ENCODE measurements at regions not wholly inside any gene's neighbourhood (a gene's known extent, or its start where the extent isn't known, plus 50 kb on each side); places are given as distances from the start of the nearest gene placed in this dataset.
"Not testable (repeated sequence)": the region's sequence is repeated elsewhere in the genome, so short reads cannot be mapped to it uniquely, and the experiment has no call there.

DNA sequence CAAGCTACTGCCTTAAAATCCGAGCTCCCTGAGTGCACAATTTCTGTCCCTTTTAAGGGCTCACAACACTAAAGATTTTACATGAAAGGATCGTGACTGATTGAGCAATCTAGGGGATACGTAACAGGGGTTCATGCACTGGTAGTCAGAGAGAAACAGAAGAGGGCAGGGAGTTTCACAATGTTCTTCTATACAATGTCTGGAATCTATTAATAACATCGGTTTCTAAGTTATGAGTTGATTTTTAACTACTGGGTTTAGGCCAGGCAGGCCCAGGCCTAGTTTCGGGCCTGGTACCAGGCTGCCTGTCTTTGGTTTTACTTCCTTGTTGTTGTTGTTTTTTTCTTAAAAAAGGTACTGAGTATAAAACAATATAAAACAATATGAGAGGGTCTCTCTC, 632.4 kb upstream of the AMOT start:
- DNase-seq: not testable (repeated sequence)

DNA sequence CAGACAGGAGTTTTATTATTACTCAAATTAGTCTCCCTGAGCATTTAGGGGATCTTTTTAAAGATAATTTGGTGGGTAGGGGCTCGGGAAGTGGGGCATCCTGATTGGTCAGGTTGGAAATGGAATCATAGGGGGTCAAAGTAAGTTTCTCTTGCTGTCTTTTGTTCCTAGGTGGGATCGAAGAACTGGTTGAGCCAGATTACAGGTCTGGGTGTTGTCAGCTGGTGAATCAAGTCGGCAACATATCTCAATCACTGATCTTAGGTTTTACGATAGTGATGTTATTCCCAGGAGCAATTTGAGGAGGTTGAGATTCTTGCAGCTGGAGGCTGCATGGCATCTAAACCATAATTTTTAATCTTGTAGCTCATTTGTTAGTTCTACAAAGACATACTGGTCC, 629.5 kb upstream of the AMOT start:
- DNase-seq: no peak

DNA sequence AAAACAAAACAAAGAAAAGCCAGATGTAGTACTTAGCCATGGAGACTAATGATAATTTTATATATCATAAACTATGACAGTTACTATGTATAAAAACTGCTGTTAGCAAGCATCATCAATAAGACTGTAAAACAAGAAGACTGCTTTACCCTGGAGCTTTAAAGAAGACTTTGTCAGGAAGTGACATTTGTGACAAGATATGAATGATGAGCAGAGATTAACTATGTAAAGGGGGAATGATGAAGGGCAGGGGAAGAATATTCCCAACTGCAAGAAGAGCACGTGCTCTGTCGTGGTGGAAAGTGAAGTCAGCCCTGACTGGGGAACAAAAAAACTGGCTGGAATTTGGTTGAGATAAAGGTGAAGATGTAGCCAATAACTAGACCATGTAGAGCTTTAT, 617.1 kb upstream of the AMOT start:
- no peak for DNase-seq

DNA sequence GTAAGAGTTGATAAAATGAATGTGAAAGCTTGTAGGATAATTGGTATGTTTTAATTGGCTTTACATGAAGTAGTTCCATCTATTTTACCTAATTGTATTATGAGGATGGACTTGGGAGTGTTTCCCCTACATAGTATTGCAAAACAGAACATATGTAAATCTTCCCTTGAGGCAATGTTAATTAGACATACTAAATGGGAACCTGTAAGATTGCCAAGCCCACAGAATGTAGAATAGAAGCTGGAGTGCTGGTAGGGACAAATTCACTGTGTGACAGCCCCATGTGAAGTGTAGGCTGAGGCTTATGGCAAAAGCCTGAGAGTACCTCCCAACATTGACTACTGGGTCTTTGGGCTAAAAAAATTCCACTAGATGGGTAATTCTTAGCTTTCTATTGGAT, 615.0 kb upstream of the AMOT start:
- no peak for DNase-seq

DNA sequence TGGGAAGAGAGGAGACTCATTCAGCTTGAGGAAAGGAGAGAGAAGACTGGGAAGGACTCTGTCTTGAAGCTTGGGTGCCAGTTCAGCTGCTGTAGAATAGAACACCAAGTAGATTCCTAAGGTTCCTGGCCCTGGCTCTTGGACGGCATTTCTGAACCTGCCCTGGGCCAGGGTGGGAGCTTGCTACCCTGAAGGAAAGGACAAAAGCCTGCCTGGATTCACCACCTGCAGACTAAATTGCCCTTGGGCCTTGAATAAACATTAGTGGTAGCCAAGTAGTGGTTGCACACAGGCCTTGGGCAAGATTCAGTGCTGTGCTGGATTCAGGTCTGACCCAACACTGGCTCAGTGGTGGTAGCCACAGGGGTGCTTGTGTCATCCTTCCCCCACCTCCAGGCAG, 588.4 kb upstream of the AMOT start:
- DNase-seq: no peak

DNA sequence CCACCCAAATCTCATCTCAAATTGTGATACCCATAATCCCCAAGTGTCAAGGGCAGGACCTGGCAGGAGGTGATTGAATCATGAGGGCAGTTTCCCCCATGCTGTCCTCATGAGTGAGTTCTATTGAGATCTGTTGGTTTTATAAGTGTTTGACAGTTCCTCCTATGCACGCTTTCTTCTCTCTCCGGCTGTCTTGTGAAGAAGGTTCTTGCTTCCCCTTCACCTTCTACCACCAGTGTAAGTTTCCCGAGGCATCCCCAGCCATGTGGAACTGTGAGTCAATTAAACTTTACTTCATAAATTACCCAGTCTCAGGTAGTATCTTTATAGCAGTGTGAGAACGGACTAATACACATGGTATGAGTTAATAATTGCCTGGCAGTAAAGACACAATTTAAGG, 581.7 kb upstream of the AMOT start:
- no peak for DNase-seq

DNA sequence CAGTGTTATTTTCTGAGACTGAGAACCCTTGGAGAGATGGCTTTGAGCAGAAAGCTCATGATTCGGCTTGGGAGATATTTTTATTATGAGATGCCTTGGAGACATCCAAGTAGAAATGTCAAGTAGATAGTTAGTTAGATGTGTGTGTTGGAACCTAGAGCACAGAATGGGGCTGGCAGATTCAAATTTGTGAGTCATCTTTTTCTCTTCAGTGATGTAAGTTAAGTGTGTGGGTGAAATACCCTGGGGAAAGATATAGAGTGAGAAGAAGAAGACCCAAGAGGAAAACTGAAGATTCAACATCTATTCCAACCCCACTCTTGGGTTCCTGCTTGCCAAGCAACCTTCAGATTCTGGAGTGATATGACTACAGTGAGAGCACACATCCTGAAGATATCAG, 580.8 kb upstream of the AMOT start:
- DNase-seq: no peak

DNA sequence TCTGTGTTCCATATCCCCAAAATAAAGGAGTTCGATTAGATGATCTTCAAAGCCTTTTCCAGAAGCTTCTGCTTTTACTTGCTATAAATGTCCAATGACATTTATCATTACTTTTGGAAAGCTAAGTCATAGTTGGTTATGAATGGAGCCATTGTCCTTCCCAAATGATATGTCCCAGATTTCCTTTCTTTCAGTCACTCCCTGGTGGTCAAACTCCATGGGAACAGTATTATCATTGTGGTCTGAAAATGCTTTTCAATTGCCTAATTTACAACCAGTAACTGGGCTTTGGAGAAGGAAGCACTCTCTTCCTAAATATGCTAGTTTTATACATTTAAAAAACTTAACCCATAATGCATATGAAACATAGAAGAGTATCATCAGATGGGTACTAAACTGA, 571.5 kb upstream of the AMOT start:
- DNase-seq: peak; percentile 1

DNA sequence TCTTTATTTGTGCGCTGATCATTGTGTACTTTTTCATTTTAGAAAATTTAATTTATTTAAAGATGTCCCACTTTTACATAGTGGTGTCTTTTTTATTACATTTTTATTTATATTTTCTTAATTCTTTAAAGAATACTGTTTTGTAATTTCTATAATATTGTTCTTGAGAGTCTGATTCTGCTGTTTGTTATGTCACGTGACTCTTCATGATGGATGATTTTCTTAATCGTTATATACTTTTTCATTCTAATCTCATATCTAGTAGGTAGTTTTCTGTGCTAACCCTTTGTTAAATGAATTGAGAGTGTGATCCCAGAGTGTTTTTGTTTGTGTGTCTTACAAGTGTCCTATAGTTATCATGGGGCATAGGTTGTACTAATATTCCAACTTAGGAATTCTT, 568.2 kb upstream of the AMOT start:
- DNase-seq: no peak

DNA sequence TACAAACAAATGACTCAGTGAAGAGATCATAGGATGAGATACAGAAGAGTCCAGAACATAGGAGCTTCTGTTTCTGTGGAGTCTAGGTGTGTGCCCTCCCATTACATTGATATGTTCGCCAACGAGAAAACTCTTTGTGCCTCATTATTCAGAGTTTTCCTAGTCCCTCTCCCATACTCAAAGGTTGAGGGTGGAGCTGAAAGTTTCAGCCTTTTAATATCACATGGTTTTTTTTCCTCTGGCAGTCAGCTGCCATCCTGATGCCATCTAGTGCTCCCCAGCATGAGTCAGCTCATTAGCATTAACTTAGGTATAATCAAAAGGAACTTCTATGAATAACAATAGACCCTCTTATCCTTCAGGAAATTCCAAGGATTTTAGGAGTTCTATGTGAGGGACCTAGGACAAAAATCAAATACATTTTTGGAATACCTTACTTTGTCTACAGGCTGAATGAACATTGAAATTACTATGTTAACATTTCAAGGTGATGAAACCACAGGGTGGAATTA, 559.6 kb upstream of the AMOT start:
- DNase-seq: no peak

DNA sequence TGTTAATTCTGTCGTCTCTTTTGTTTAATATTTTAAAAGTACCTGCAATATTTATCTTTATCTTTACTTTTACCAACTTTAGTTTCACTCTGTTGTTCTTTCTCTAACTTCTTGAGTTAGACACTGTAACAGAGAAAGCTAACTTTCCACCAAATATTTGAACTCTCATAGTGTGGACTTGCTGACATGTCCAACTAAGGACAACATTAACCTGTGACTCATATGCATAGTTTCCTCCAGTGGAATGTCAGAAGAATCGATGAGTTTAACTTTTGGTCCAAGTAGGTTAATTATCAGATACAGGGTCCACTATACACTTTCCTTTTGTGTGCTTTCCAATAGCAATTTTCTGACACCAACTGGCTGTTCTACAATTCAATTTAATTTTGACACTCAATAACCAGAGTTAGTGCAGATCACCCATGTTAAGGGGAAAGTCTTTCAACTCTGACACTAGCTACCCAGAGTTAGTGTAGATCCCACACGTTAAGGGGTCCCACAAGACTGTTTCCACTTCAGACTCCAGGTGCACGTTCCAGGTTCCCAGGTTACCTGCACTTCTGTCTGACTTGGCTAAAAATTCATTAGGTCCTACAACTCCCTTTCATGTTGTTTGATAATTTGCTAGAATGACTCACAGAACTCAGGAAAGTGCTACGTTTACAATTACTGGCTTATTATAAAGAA, 559.0 kb upstream of the AMOT start:
- no peak for DNase-seq

DNA sequence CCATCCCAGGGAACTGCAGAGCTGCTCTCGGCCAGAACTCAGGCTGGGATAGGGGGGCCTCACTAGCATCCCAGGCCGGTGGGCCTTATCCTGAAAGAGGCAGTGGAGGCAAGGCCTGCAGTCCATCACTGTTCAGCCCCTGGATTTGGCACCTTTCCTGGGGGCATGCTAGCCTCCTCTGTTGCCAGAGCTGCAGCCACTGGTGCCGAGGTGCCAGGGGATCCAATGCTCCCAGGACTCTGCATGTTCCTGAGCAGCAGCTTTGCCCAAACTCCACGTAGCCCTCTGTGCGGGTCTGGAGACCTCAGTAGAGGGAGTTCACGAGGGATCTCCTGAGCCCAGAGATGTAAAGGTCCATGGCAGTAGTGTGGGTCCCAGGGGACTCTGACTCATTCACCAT, 551.7 kb upstream of the AMOT start:
- DNase-seq: no peak

DNA sequence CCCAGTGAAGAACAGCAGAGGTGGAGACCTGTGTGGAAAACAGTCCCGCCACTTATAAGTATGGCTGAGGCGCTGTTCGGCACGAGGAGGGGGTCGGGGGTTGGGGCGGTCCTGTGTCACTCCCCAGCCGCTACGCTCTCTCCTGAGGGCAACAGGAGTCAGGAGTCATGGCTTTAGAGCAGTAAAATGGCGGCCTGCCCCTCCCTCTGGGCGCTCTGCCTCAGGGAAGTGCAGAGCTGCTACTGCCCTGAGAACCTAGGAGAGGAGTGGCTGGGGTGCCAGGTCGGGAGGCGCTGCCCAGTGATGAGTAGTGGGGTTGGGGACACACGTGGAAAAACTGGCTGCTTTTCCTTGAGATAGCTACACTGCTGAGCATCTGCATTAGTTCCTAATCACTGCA, 551.2 kb upstream of the AMOT start:
- DNase-seq: no peak

DNA sequence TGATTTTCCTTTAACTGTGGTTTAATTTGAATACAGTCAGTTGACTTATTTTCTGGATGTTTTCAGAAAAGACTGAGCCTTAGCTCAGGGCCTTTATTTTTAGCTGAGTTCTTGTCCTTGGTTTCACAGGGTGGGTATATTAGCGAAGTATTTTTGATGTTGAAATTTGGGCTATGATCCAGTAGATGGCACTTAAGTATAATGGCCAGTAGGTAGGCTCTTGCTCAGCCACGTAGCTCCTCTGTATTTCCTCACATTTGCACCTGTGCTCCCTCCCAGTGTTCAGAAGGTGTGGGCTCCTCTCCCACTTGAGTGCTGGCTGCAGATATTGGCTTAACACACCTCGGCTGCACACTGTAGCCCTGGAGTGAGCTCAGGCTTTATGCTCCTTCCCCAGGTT, 549.9 kb upstream of the AMOT start:
- DNase-seq: no peak

DNA sequence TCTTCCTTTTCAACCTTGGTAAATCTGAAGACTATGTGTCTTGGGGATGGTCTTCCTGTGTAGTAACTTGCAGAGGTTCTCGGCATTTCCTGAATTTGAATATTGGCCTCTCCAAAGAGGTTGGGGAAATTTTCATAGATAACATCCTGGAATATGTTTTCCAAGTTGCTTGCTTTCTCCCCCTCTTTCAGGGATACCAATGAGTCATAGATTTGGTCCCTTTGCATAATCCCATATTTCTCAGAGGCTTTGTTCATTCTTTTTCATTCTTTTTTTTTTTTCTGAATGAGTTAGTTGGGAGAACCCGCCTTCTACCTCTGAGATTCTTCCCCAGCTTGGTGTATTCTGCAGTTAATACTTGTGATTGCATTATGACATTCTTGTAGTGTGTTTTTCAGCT, 549.2 kb upstream of the AMOT start:
- DNase-seq: no peak

DNA sequence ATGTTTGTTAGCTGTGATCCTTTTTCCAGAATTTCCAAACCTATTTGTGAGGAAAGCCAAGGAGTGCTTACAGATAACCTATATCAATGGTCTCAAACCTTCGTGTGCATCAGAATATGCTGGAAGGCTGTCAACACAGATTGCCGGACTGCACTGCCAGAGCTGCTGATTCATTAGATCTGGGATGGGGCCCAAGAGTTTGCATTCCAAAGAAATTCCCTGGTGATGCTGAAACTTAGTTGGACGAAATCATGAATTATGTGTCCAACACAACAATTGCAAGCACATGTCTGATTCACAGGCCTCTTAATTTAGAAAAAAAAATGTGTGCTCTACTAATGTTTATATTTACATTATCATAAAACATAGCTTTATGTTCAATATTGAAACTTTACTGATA, 544.0 kb upstream of the AMOT start:
- peak; percentile 38 for DNase-seq

DNA sequence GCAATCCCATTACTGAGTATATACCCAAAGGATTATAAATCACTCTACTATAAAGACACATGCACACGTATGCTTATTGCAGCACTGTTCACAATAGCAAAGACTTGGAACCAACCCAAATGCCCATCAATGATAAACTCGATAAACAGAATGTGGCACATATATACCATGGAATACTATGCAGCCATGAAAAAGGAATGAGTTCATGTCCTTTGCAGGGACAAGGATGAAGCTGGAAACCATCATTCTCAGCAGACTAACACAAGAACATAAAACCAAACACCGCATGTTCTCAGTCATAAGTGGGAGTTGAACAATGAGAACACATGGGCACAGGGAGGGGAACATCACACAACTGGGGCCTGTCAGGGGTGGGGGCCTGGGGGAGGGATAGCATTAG, 532.8 kb upstream of the AMOT start:
- DNase-seq: not testable (repeated sequence)

DNA sequence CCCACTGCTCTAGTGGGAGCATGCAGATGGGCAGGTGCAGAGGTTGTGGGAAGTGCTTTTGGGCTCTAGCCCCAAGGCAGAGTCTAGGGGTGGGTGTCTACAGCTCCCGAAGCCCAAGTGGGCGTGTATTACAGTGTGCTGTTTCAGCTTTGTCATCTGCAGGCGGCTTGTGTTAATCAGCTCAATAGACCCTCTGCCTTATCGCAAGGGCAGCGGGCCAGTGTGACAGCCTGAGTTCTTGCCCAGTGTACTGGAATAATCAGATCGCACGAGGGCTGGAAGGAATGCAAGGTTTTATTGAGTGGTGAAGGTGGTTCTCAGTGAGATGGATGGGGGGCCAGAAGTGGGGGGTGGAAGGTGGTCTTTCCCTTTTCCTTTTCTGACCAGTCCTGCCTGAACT, 529.4 kb upstream of the AMOT start:
- peak; percentile 61 for DNase-seq

DNA sequence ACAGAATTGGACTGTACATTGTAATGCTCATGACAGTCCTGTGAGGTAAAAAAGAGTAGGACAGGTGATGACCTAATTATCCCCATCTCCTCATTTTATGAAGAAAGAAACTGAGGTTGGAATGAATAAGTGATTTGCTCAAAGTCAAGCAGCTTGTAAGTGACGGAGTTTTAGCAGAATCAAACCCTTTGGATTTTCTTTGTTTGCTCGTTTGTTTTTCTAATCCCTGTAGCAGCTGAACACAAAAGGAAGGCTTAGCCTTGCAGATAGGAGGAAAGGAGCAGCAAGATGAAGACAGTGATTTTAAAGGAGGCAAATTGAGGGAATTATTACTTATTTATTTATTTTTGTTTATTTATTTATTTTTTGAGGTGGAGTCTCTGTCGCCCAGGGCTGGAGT, 528.4 kb upstream of the AMOT start:
- no peak for DNase-seq

DNA sequence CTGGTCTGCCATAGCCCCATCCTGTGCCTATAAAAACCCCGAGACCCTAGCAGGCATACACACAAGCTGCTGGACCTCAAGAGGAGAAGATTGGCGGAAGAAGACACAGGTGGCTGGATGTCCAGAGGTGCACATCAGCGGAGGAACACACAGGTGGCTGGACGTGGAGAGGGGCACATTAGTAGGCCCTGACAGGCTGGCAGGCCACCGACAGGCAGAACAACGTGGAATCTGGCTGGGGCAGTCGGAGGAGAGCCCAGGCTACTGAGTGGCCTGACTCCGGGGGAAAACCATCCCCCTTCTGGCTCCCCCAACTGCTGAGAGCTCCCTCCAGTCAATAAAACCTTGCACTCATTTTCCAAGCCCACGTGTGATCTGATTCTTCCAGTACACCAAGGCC, 512.5 kb upstream of the AMOT start:
- no peak for DNase-seq

DNA sequence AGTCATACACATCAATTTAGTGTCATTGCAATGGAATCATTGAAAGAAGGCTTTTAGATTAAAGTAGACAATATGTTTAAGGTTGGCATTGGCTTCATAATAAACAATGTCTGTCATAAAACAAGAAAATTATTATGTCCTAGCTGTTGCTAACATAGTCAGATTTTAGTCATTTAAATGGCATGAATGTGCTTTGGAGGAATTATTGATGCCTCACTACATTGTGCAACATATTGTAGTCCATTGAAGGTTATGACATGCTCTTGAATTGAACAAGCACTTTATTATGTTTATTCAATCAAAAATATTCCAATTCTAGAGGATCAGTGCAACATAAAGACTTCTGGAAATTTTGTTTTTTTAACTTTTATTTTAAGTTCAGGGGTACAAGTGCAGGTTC, 489.8 kb upstream of the AMOT start:
- no peak for DNase-seq

DNA sequence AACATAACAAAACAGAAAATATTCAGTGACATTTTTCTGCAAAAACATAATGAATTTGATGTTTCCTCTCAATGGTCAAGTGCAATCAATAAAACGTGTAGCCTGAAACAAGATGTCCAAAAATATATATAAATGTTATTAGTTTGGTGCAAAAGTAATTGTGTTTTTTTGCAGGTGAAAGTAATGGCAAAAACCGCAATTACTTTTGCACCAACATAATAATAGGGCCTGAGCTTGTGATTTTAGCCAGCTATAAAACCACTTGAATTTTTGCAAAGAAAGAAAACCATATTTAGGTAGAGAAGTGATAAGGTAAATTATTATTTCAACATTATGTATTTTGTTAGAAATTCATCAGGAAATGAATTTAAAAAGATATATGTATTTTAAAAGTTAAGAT, 475.3 kb upstream of the AMOT start:
- no peak for DNase-seq

DNA sequence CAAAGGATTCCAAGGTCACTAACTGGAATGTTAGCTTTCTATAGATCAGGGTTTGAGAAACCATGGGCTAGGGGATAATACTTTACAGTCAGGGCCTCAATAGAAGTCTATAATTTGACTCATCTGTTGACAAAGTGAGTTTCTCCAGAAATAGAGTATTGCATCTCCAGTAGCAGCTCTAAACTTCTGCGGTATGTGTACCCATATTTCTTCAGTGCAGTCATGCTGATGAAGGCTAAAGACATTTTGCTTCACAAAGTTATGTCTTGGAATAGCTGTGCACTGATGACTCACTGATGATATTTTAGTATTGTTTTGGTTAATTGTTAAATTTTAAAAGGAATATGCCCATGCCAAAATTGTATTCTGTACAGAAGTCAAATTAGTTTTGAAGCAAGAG, 464.9 kb upstream of the AMOT start:
- no peak for DNase-seq

DNA sequence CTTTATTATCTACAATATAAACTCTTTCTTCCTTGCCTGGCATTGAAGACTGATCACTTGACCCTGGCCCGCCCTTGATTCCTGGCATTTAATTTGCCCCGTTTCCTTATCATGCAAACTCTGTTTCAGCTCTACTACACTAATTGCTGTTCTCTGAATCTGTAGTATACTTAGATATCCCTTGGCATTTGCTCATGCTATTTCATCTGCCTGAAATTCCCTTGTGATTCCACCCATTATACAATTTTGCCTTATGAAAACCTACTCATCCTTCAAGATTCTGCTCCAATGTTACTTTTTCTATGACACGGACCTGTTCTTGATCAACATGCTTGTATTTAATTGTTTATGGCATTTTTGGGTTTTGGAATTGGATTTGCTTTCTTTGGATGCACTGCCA, 459.9 kb upstream of the AMOT start:
- no peak for DNase-seq

DNA sequence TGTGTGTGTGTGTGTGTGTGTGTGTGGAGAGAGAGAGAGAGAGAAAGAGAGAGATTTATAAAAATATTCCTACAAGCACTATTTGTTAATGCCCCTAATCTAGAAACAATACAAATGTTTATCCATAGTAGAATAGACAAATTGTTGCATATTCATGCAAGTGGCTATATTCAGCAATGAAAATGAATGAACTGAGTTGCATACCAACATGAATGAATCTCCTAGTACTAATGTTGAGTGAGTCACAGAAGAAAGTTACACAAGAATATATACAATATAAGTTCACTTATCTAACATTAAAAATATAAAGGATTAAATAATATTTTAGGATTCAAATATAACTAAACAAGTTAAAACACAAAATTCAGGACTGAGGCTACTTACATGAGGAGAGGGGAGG, 456.8 kb upstream of the AMOT start:
- DNase-seq: no peak

DNA sequence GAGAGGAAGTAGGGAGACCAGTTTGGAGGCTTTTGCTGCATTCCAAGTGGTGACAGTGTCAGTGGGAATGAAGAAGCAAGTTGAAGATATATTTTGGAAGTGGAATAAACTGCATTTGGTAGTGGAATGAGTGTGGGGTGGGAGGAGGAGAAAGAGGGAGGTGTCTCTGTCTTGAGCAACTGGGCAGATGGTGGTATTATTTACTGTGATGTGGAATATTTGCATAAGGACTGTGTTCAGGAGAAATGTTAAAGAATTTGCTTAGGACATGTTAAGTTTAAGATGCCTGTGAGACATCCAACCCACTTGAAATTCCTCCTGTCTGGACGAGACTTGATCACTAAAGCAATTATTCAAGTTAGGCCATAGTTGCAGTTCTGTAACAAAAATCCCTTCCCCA, 448.9 kb upstream of the AMOT start:
- DNase-seq: no peak

Measured in eye (tissue), 1 donor.